Fibroblast of mammary gland (primary cell): ENCODE measurements at regions not wholly inside any gene's neighbourhood (a gene's known extent, or its start where the extent isn't known, plus 50 kb on each side); places are given as distances from the start of the nearest gene placed in this dataset.

Source experiments
- DNase-seq: peaks from one replicate; pipeline ENCODE4 v3.0.0-alpha.2; 2010; ENCODE audit warnings: low read depth
- H3K4me3 ChIP-seq: 2 replicates; pipeline ENCODE4 v1.5.1; 2011; ENCODE audit warnings: low read depth, mild to moderate bottlenecking, low read length, moderate library complexity; ENCODE audit not compliant: control insufficient read depth
- CTCF ChIP-seq: conservative IDR thresholded peaks from 2 replicates; pipeline ENCODE4 v1.5.1; 2011; ENCODE audit warnings: low read depth, low read length, inconsistent platforms; ENCODE audit not compliant: control insufficient read depth, insufficient read depth

GRCh38 chr17:69763503-69763902 is 311.5 kb upstream of the KCNJ16 start:
- no peak overlapping the region for H3K4me3 ChIP-seq
- TF ChIP-seq CTCF: no peak
- DNase-seq: peak; percentile 57

DNA sequence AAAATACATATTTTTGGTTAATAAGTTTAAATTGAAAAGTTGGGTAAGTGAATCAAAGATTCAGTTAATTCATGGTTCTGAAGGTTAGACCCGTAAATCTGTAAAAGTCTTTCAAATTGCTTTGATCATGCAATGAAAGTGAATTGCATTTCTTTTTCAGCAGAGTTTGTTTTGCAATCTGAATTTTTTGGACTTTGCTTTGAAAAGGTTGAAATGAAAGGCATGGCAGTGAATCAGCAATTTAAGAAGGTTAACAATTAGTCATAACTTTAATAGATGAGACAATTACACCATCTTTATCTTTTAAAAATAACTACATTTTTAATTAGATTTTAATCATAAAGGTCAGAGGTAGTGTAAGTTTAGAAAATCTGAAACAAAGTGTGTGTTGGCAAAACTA is 310.9 kb upstream of the KCNJ16 start:
- no peak for TF ChIP-seq CTCF
- H3K4me3 ChIP-seq: no peak overlapping the region
- peak; percentile 45 for DNase-seq

GRCh38 chr17:69769050-69769449 is 306.0 kb upstream of the KCNJ16 start:
- TF ChIP-seq CTCF: no peak
- no peak for DNase-seq
- H3K4me3 ChIP-seq: no peak overlapping the region

DNA sequence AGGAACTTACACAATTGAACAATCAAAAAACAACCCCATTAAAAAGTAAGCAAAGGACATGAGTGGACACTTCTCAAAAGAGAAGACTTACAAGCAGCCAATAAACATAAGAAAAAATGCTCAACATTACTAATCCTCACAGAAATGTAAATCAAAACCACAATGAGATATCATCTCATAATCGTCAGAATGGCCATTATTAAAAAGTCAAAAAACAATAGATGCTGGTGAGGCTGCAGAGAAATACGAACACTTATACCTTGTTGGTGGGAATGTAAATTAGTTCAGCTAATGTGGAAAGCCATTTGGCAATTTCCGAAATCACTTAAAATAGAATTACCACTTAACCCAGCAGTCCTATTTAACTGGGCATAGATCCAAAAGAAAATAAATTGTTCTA is 301.9 kb upstream of the KCNJ16 start:
- no peak overlapping the region for H3K4me3 ChIP-seq
- no peak for TF ChIP-seq CTCF
- DNase-seq: no peak

GRCh38 chr17:69779378-69780214 is 295.4 kb upstream of the KCNJ16 start:
- H3K4me3 ChIP-seq: no peak overlapping the region
- DNase-seq: peak; percentile 49
- no peak for TF ChIP-seq CTCF

GRCh38 chr17:69783865-69784264 is 291.2 kb upstream of the KCNJ16 start:
- no peak for TF ChIP-seq CTCF
- no peak for DNase-seq
- H3K4me3 ChIP-seq: no peak overlapping the region

GRCh38 chr17:69788957-69789356 is 286.1 kb upstream of the KCNJ16 start:
- no peak for DNase-seq
- no peak overlapping the region for H3K4me3 ChIP-seq
- no peak for TF ChIP-seq CTCF
